B cell (primary cell): ENCODE measurements at regions not wholly inside any gene's neighbourhood (a gene's known extent, or its start where the extent isn't known, plus 50 kb on each side); places are given as distances from the start of the nearest gene placed in this dataset.

ENCODE experiments used
- ATAC-seq: fragments of 200-7000 bp; cut with Tn5 transposase; one replicate; pipeline ENCODE4 v1.10.0; 2021; ENCODE audit warnings: low read depth, mild to moderate bottlenecking, moderate number of reproducible peaks, moderate library complexity
- CTCF ChIA-PET: fragments of 350-600 bp; sonication (Branson Sonifier 250); formaldehyde crosslinking; loops from one replicate; lab custom pipeline; 2021; ENCODE audit warnings: antibody characterized with exemption, inconsistent platforms; lab: Charles Lee
- POLR2A ChIA-PET: fragments of 350-600 bp; sonication (Branson Sonifier 250); formaldehyde crosslinking; loops from one replicate; lab custom pipeline; 2021; ENCODE audit warnings: antibody characterized with exemption; lab: Charles Lee
- DNase-seq: peaks from one replicate; pipeline ENCODE4 v3.0.0; 2013
- H2AFZ ChIP-seq: 2 replicates; pipeline ENCODE4 v1.6.1; 2012; ENCODE audit warnings: mild to moderate bottlenecking, low read depth, low read length; ENCODE audit not compliant: insufficient read depth, poor library complexity, severe bottlenecking
- H3K27ac ChIP-seq, 2 donors: 1 replicate in 1 of 2; 2 replicates in 1 of 2; pipeline ENCODE4 v1.5.1; 2012 to 2013; ENCODE audit warnings: low read length in 2 of 2, mild to moderate bottlenecking in 2 of 2, moderate library complexity in 1 of 2
- H3K27me3 ChIP-seq, 4 experiments: fragments of 200-600 bp in 1 of 4; sonication (generic) in 1 of 4; replicated peaks in 1 of 4; 1 replicate in 2 of 4; 2 replicates in 2 of 4; pipeline versions ENCODE4 v1.6.1 to v1.7.0; 2013 to 2016; ENCODE audit warnings: low read length in 3 of 4, mild to moderate bottlenecking in 2 of 4, mixed read lengths in 1 of 4, moderate library complexity in 1 of 4; ENCODE audit not compliant: insufficient read depth in 4 of 4, control insufficient read depth in 3 of 4; ENCODE audit errors: control extremely low read depth in 1 of 4
- H3K36me3 ChIP-seq, 2 experiments: replicated peaks in 1 of 2; 1 replicate in 1 of 2; 2 replicates in 1 of 2; pipeline versions ENCODE4 v1.6.1 to v1.7.1; 2013; ENCODE audit warnings: low read length in 1 of 2; ENCODE audit not compliant: insufficient read depth in 2 of 2, control insufficient read depth in 1 of 2; ENCODE audit errors: control extremely low read depth in 1 of 2, extremely low read depth in 1 of 2
- H3K4me1 ChIP-seq, 2 donors: fragments of 200-600 bp in 1 of 2; sonication (generic) in 1 of 2; 1 replicate in 1 of 2; 2 replicates in 1 of 2; pipeline versions ENCODE4 v1.5.1 to v1.6.1; 2013 to 2017; ENCODE audit warnings: low read length in 2 of 2; ENCODE audit not compliant: control insufficient read depth in 2 of 2, insufficient read depth in 2 of 2
- H3K4me2 ChIP-seq: replicated peaks from 2 replicates; pipeline ENCODE3; 2012; ENCODE audit warnings: mild to moderate bottlenecking, low read depth, low read length; ENCODE audit not compliant: poor library complexity, severe bottlenecking
- H3K4me3 ChIP-seq, 5 experiments: fragments of 200-600 bp in 1 of 5; sonication (generic) in 1 of 5; 1 replicate in 3 of 5; 2 replicates in 2 of 5; pipeline versions ENCODE4 v1.5.1 to v1.7.0; 2011 to 2016; ENCODE audit warnings: low read length in 4 of 5, mild to moderate bottlenecking in 4 of 5, low read depth in 2 of 5, control low read depth in 1 of 5, moderate library complexity in 1 of 5; ENCODE audit not compliant: insufficient read depth in 1 of 5; ENCODE audit errors: control extremely low read depth in 1 of 5, extremely low read depth in 1 of 5
- H3K79me2 ChIP-seq: fragments of 200-600 bp; sonication (generic); one replicate; pipeline ENCODE4 v1.6.0; 2016; ENCODE audit warnings: low read length; ENCODE audit not compliant: control insufficient read depth, insufficient read depth
- H3K9ac ChIP-seq: fragments of 200-600 bp; sonication (generic); 2 replicates; pipeline ENCODE4 v1.6.1; 2017; ENCODE audit warnings: mild to moderate bottlenecking, low read length, moderate library complexity
- H3K9me3 ChIP-seq, 3 donors: one replicate each; pipeline versions ENCODE4 v1.6.1 to v1.7.1; 2013; ENCODE audit warnings: low read length in 2 of 3; ENCODE audit not compliant: control insufficient read depth in 2 of 3, insufficient read depth in 1 of 3; ENCODE audit errors: control extremely low read depth in 1 of 3
- H4K20me1 ChIP-seq: 2 replicates; pipeline ENCODE4 v1.6.0; 2012; ENCODE audit warnings: mild to moderate bottlenecking, low read length; ENCODE audit not compliant: insufficient read depth, control insufficient read depth, poor library complexity, severe bottlenecking
- H3K27ac Mint-ChIP-seq: one replicate; pipeline ENCODE4 v1.8.0; 2021; ENCODE audit warnings: mixed read lengths
- H3K27me3 Mint-ChIP-seq: one replicate; pipeline ENCODE4 v1.8.0; 2021; ENCODE audit warnings: mixed read lengths
- H3K4me1 Mint-ChIP-seq: one replicate; pipeline ENCODE4 v1.8.0; 2021; ENCODE audit warnings: mixed read lengths
- H3K4me3 Mint-ChIP-seq: one replicate; pipeline ENCODE4 v1.8.0; 2021; ENCODE audit warnings: mixed read lengths
- H3K9me3 Mint-ChIP-seq: one replicate; pipeline ENCODE4 v1.8.0; 2022; ENCODE audit warnings: mixed read lengths; ENCODE audit not compliant: insufficient read depth
- CTCF ChIP-seq: fragments of 200-600 bp; IDR thresholded peaks from one replicate; pipeline ENCODE4 v1.8.0; 2022; ENCODE audit warnings: antibody characterized with exemption, mild to moderate bottlenecking
- EZH2 ChIP-seq: IDR thresholded peaks from 2 replicates; pipeline ENCODE4 v1.6.1; 2012; ENCODE audit warnings: borderline replicate concordance, low read depth, mild to moderate bottlenecking, moderate library complexity, low read length; ENCODE audit not compliant: insufficient read depth, poor library complexity, severe bottlenecking
- WGBS: methylation state at CpG from one replicate; pipeline ENCODE4 v1.1.5; 2013; ENCODE audit warnings: missing lambda C conversion rate; ENCODE audit not compliant: insufficient coverage; 5-methylcytosine and 5-hydroxymethylcytosine counted together
- intact Hi-C: fragments of 100-400 bp; cut with micrococcal nuclease; formaldehyde crosslinking; loops from one replicate; pipeline ENCODE4 v1.10.0; 2022

GRCh38 chr4:150018257-150018656 lies 60.0 kb upstream of the DCLK2 start:
- TF ChIP-seq CTCF (no peak), EZH2 (no peak)
- peaks cover 0 to 2% (median 0%) of the 10 kb centered on the region in 3 donors for H3K9me3 ChIP-seq
- Mint-ChIP-seq H3K27ac (no peak overlapping the region), H3K27me3 (peaks cover 23% of the 10 kb centered on the region), H3K4me3 (no peak overlapping the region), H3K9me3 (peaks cover 3% of the 10 kb centered on the region), H3K4me1 (no peaks in the 10 kb centered on the region)
- no peak overlapping the region for H3K9ac ChIP-seq
- no peaks in the 10 kb centered on the region for H3K4me1 ChIP-seq
- H3K79me2 ChIP-seq = no peaks in the 10 kb centered on the region
- ChIA-PET POLR2A (no interaction called here), CTCF (no interaction called here)
- no peak overlapping the region for H2AFZ ChIP-seq
- WGBS = no CpG with 5 or more reads among the region's 1 CpG
- H3K27me3 ChIP-seq = peaks cover 0 to 9% (median 2%) of the 10 kb centered on the region in 4 experiments
- no peaks in the 10 kb centered on the region for H4K20me1 ChIP-seq
- H3K36me3 ChIP-seq = no peaks in the 10 kb centered on the region
- H3K27ac ChIP-seq = no peak overlapping the region
- no peak overlapping the region for H3K4me2 ChIP-seq
- DNase-seq = no peak
- no peak for ATAC-seq
- intact Hi-C loops = no loop called here
- no peak overlapping the region for H3K4me3 ChIP-seq

GRCh38 chr4:150021483-150021882 lies 56.8 kb upstream of the DCLK2 start:
- Histone ChIP-seq H3K4me3 (no peak overlapping the region), H3K79me2 (no peaks in the 10 kb centered on the region), H3K36me3 (no peaks in the 10 kb centered on the region), H3K9me3 (peaks cover 2 to 9% (median 6%) of the 10 kb centered on the region in 3 donors), H3K27ac (no peak overlapping the region), H3K4me1 (no peaks in the 10 kb centered on the region), H3K9ac (no peak overlapping the region), H3K4me2 (no peak overlapping the region), H3K27me3 (peaks cover 0 to 9% (median 2%) of the 10 kb centered on the region in 4 experiments), H4K20me1 (no peaks in the 10 kb centered on the region), H2AFZ (no peak overlapping the region)
- H3K27me3 Mint-ChIP-seq = peaks cover 26% of the 10 kb centered on the region
- peaks cover 11% of the 10 kb centered on the region for H3K9me3 Mint-ChIP-seq
- WGBS = 80% methylated on average over 1 of the region's 1 CpG
- intact Hi-C loops = no loop called here
- no peak overlapping the region for H3K27ac Mint-ChIP-seq
- DNase-seq = no peak
- no peak for ATAC-seq
- ChIA-PET CTCF (interaction anchor here (1.0 kb wide), 1 partner anchor 12 kb away, joined by 3 read pairs; no protein-coding TSS in a partner anchor), POLR2A (no interaction called here)
- no peak overlapping the region for H3K4me3 Mint-ChIP-seq
- H3K4me1 Mint-ChIP-seq = no peaks in the 10 kb centered on the region
- TF ChIP-seq CTCF (no peak), EZH2 (no peak)
